ENCODE measurements at regions not wholly inside any gene's neighbourhood (a gene's known extent, or its start where the extent isn't known, plus 50 kb on each side); places are given as distances from the start of the nearest gene placed in this dataset.
A peak's percentile ranks its signal among the peaks of the same experiment; 100 is the strongest.

DNA sequence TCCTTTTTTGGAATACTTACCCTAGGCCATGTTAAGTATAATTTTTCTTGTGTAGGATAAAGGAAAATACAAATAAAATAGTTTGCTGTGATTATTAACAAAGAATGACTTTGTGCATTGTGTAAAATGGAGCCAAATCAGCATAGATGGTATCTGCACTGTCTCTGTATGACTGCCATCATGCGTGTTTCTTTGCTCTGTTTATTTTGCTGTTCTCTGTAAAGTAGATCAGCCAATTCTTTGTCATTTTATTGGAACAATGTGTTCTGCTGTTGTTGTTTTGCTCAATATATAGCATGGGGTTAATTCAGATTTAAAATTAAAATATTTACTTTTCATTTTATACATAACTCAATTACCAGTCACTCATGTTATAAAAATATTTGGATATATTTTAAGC is 181.3 kb upstream of the UBE2E3 start:
- no peak overlapping the region for H2AFZ ChIP-seq
- H3K27me3 ChIP-seq (replicated peaks; ENCODE audit: insufficient read depth), result no peaks in the 10 kb centered on the region
- TF ChIP-seq EZH2phosphoT487 (IDR thresholded peaks at IDR 0.05; ENCODE audit: insufficient read depth, low read depth) (no peak), EZH2 (IDR thresholded peaks at IDR 0.05; ENCODE audit: insufficient read depth, poor library complexity, severe bottlenecking) (no peak)
- no peak overlapping the region for H3K4me3 ChIP-seq
- no peaks in the 10 kb centered on the region for H3K36me3 ChIP-seq (ENCODE audit: low read depth)
- H3K79me2 ChIP-seq (ENCODE audit: insufficient read depth), result no peaks in the 10 kb centered on the region
- H3F3A ChIP-seq (ENCODE audit: insufficient read depth), result no peaks in the 10 kb centered on the region
- no peak overlapping the region for H3K4me2 ChIP-seq (ENCODE audit: unreplicated experiment)
- H3K27ac ChIP-seq, result no peak overlapping the region
- H3K9me2 ChIP-seq (ENCODE audit: insufficient read depth), result no peaks in the 10 kb centered on the region
- in situ Hi-C loops (cut with MboI), result no loop called here
- 83 to 91% methylated on average over 1 of the region's 1 CpG for WGBS, 2 experiments (ENCODE audit: low coverage in 1 of 2, low lambda C conversion rate in 2 of 2, missing lambda C conversion rate in 2 of 2)
- H3K4me1 ChIP-seq (ENCODE audit: insufficient read depth), result no peaks in the 10 kb centered on the region
- no peak overlapping the region for H3K9ac ChIP-seq
- no peaks in the 10 kb centered on the region for H3K9me3 ChIP-seq (ENCODE audit: low read depth)
- no peak for DNase-seq
- H4K20me1 ChIP-seq (ENCODE audit: insufficient read depth), result no peaks in the 10 kb centered on the region

DNA sequence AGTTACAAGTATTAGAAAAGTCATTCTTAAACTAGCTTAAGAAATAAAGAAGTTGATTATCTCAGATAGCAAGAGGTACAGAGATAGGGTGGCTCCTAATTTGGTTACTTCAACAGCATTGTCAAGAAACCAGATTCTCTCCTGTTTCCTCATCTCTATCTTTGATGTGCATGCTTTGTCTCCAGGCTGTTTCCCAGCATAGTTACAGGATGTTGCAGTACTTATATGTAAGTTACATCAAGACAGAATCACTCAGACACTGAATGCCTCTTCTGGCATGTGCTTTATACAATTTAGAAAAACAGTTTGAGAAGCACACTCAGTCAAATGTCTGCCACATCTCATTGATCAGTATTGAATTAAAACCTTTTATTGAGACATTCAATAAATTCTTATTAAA is 189.5 kb upstream of the UBE2E3 start:
- no peaks in the 10 kb centered on the region for H3F3A ChIP-seq (ENCODE audit: insufficient read depth)
- H3K9me3 ChIP-seq (ENCODE audit: low read depth), result no peaks in the 10 kb centered on the region
- in situ Hi-C loops (cut with MboI), result no loop called here
- TF ChIP-seq EZH2phosphoT487 (IDR thresholded peaks at IDR 0.05; ENCODE audit: insufficient read depth, low read depth), result no peak
- TF ChIP-seq EZH2 (IDR thresholded peaks at IDR 0.05; ENCODE audit: insufficient read depth, poor library complexity, severe bottlenecking), result no peak
- peak; percentile 22 for DNase-seq
- H3K4me3 ChIP-seq, result no peak overlapping the region
- no peak overlapping the region for H3K27ac ChIP-seq
- no peak overlapping the region for H3K4me2 ChIP-seq (ENCODE audit: unreplicated experiment)
- H3K36me3 ChIP-seq (ENCODE audit: low read depth), result no peaks in the 10 kb centered on the region
- no peak overlapping the region for H3K9ac ChIP-seq
- no peaks in the 10 kb centered on the region for H4K20me1 ChIP-seq (ENCODE audit: insufficient read depth)
- no peaks in the 10 kb centered on the region for H3K4me1 ChIP-seq (ENCODE audit: insufficient read depth)
- no peak overlapping the region for H2AFZ ChIP-seq
- H3K79me2 ChIP-seq (ENCODE audit: insufficient read depth), result no peaks in the 10 kb centered on the region
- no peaks in the 10 kb centered on the region for H3K27me3 ChIP-seq (replicated peaks; ENCODE audit: insufficient read depth)
- H3K9me2 ChIP-seq (ENCODE audit: insufficient read depth), result no peaks in the 10 kb centered on the region

DNA sequence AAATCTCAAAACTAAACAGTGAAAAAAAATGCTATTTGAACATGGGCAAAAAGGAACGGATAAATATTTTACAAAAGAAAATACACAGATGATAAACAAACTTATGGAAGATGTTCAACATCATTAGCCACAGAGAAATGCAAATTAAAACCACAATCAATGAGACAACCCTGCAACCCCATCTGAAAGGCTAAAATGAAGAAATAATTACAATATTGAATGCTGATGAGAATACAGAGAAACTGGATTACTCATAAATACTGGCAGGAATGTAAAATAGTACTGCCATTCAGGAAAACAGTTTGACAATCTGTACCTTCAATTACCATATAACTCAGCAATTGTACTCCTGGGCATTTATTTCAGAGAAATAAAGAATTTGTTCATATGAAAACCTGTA is 193.1 kb upstream of the UBE2E3 start:
- WGBS, 2 experiments (ENCODE audit: low coverage in 1 of 2, low lambda C conversion rate in 2 of 2, missing lambda C conversion rate in 2 of 2), result 18 to 28% methylated on average over 1 of the region's 1 CpG

DNA sequence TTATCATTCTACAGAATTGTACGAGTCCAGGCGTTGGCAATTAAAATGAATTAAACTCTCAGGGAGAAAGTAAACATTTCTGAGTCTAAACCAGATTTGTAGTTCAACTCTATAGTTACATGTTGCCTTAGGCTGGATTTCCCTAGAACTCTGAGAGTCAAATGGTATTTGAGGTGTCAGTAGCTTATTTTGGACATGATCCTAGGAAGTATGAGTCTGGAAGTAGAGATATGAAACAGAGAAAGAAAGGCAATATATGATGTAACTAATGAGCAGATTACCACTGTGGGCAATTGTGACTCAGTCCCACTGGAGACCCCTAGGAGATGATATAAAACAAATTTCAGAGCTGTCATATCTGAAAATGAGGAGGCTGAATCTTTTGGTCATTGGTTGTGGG is 199.1 kb upstream of the UBE2E3 start:
- 0 out of 2 replicates have a peak, but pooled peaks cover 4% of the 10 kb centered on the region for H3F3A ChIP-seq (ENCODE audit: insufficient read depth)
- in situ Hi-C loops (cut with MboI), result no loop called here
- no peak overlapping the region for H2AFZ ChIP-seq
- no peak overlapping the region for H3K27ac ChIP-seq
- 98 to 100% methylated on average over 2 of the region's 2 CpGs for WGBS, 2 experiments (ENCODE audit: low coverage in 1 of 2, low lambda C conversion rate in 2 of 2, missing lambda C conversion rate in 2 of 2)
- no peak overlapping the region for H3K9ac ChIP-seq
- no peak for DNase-seq
- no peaks in the 10 kb centered on the region for H3K36me3 ChIP-seq (ENCODE audit: low read depth)
- H3K9me2 ChIP-seq (ENCODE audit: insufficient read depth), result no peaks in the 10 kb centered on the region
- no peaks in the 10 kb centered on the region for H3K27me3 ChIP-seq (replicated peaks; ENCODE audit: insufficient read depth)
- no peaks in the 10 kb centered on the region for H3K79me2 ChIP-seq (ENCODE audit: insufficient read depth)
- no peak overlapping the region for H3K4me2 ChIP-seq (ENCODE audit: unreplicated experiment)
- TF ChIP-seq EZH2 (IDR thresholded peaks at IDR 0.05; ENCODE audit: insufficient read depth, poor library complexity, severe bottlenecking) (no peak), EZH2phosphoT487 (IDR thresholded peaks at IDR 0.05; ENCODE audit: insufficient read depth, low read depth) (no peak)
- H3K4me1 ChIP-seq (ENCODE audit: insufficient read depth), result peaks cover 9% of the 10 kb centered on the region
- H4K20me1 ChIP-seq (ENCODE audit: insufficient read depth), result no peaks in the 10 kb centered on the region
- H3K9me3 ChIP-seq (ENCODE audit: low read depth), result no peaks in the 10 kb centered on the region
- H3K4me3 ChIP-seq, result no peak overlapping the region

More for the DNA sequence above, 193.1 kb upstream of the UBE2E3 start:
- no peak for DNase-seq
- no peak overlapping the region for H3K9ac ChIP-seq
- no peaks in the 10 kb centered on the region for H3K9me3 ChIP-seq (ENCODE audit: low read depth)
- H3K36me3 ChIP-seq (ENCODE audit: low read depth), result no peaks in the 10 kb centered on the region
- in situ Hi-C loops (cut with MboI), result no loop called here
- H3K4me1 ChIP-seq (ENCODE audit: insufficient read depth), result no peaks in the 10 kb centered on the region
- no peak overlapping the region for H3K27ac ChIP-seq
- no peak for TF ChIP-seq EZH2 (IDR thresholded peaks at IDR 0.05; ENCODE audit: insufficient read depth, poor library complexity, severe bottlenecking)
- TF ChIP-seq EZH2phosphoT487 (IDR thresholded peaks at IDR 0.05; ENCODE audit: insufficient read depth, low read depth), result no peak
- no peaks in the 10 kb centered on the region for H3K27me3 ChIP-seq (replicated peaks; ENCODE audit: insufficient read depth)
- H4K20me1 ChIP-seq (ENCODE audit: insufficient read depth), result no peaks in the 10 kb centered on the region
- H3K4me3 ChIP-seq, result no peak overlapping the region
- no peaks in the 10 kb centered on the region for H3K9me2 ChIP-seq (ENCODE audit: insufficient read depth)
- H3F3A ChIP-seq (ENCODE audit: insufficient read depth), result no peaks in the 10 kb centered on the region
- H3K4me2 ChIP-seq (ENCODE audit: unreplicated experiment), result no peak overlapping the region
- no peak overlapping the region for H2AFZ ChIP-seq
- no peaks in the 10 kb centered on the region for H3K79me2 ChIP-seq (ENCODE audit: insufficient read depth)

DNA sequence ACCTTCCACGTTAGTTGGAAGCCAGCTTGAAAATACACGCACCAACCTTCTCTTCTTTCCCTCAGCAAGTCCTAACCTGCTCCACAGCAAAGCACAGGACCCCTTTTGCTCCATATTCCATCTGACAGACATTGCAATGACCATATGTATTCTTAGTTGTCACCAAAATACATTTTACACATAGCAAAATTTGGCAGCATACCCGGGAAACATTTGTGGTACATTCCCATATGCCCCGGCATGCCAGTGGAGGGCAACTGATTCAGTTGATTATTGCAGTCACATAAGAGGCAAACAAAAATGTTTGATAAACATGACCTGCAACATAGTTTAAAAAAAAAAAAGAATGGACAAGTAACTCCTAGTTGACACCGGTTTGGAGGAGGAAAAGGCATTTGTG is 202.1 kb upstream of the UBE2E3 start:
- Histone ChIP-seq H3K4me2 (ENCODE audit: unreplicated experiment) (no peak overlapping the region), H3K27ac (no peak overlapping the region), H3K27me3 (replicated peaks; ENCODE audit: insufficient read depth) (no peaks in the 10 kb centered on the region), H3K9ac (no peak overlapping the region), H3K4me3 (no peak overlapping the region), H3K79me2 (ENCODE audit: insufficient read depth) (no peaks in the 10 kb centered on the region), H3K9me3 (ENCODE audit: low read depth) (no peaks in the 10 kb centered on the region), H3K9me2 (ENCODE audit: insufficient read depth) (no peaks in the 10 kb centered on the region), H4K20me1 (ENCODE audit: insufficient read depth) (no peaks in the 10 kb centered on the region), H3K4me1 (ENCODE audit: insufficient read depth) (peaks cover 9% of the 10 kb centered on the region), H3K36me3 (ENCODE audit: low read depth) (no peaks in the 10 kb centered on the region), H3F3A (ENCODE audit: insufficient read depth) (0 out of 2 replicates have a peak, but pooled peaks cover 4% of the 10 kb centered on the region), H2AFZ (no peak overlapping the region)
- TF ChIP-seq EZH2phosphoT487 (IDR thresholded peaks at IDR 0.05; ENCODE audit: insufficient read depth, low read depth), result no peak
- no peak for TF ChIP-seq EZH2 (IDR thresholded peaks at IDR 0.05; ENCODE audit: insufficient read depth, poor library complexity, severe bottlenecking)
- no peak for DNase-seq
- WGBS, 2 experiments (ENCODE audit: low coverage in 1 of 2, low lambda C conversion rate in 2 of 2, missing lambda C conversion rate in 2 of 2), result 82% methylated on average over 5 of the region's 5 CpGs
- in situ Hi-C loops (cut with MboI), result no loop called here
